NT2/D1 (cell line): ENCODE measurements at regions not wholly inside any gene's neighbourhood (a gene's known extent, or its start where the extent isn't known, plus 50 kb on each side); places are given as distances from the start of the nearest gene placed in this dataset.
A peak's percentile ranks its signal among the peaks of the same experiment; 100 is the strongest.

ENCODE experiments used
- DNase-seq: peaks from one replicate; pipeline ENCODE4 v3.0.0-alpha.2; 2011; ENCODE audit warnings: low read depth, low spot score
- H3K27me3 ChIP-seq: 2 replicates; pipeline ENCODE4 v1.6.0; 2011; ENCODE audit warnings: mild to moderate bottlenecking; ENCODE audit not compliant: insufficient read length, insufficient read depth
- H3K36me3 ChIP-seq: 2 replicates; pipeline ENCODE4 v1.6.1; 2011; ENCODE audit warnings: mild to moderate bottlenecking, low read length, mixed read lengths; ENCODE audit not compliant: insufficient read depth, insufficient read length
- H3K4me1 ChIP-seq: 2 replicates; pipeline ENCODE4 v1.5.1; 2011; ENCODE audit not compliant: insufficient read depth, insufficient read length
- H3K4me3 ChIP-seq: 2 replicates; pipeline ENCODE4 v1.5.1; 2011; ENCODE audit warnings: low read depth; ENCODE audit not compliant: insufficient read length
- H3K9ac ChIP-seq: 2 replicates; pipeline ENCODE4 v1.6.0; 2011; ENCODE audit warnings: low read depth; ENCODE audit not compliant: insufficient read length
- H3K9me3 ChIP-seq: 2 replicates; pipeline ENCODE4 v1.5.1; 2011; ENCODE audit warnings: mild to moderate bottlenecking, low read length; ENCODE audit not compliant: insufficient read depth
- SUZ12 ChIP-seq: IDR thresholded peaks from 2 replicates; pipeline ENCODE4 v1.6.1; 2011; ENCODE audit not compliant: insufficient read length, insufficient read depth; ENCODE audit errors: extremely low read depth
- YY1 ChIP-seq: IDR thresholded peaks from 2 replicates; pipeline ENCODE4 v1.6.1; 2011; ENCODE audit not compliant: insufficient read length, insufficient read depth
- ZNF274 ChIP-seq: IDR thresholded peaks from 2 replicates; pipeline ENCODE4 v1.6.1; 2011; ENCODE audit warnings: mild to moderate bottlenecking, low read depth, low read length

- no peak for TF ChIP-seq ZNF274
- no peak for TF ChIP-seq YY1
- TF ChIP-seq SUZ12, result no peak
- H3K4me1 ChIP-seq, result no peaks in the 10 kb centered on the region
- no peak overlapping the region for H3K4me3 ChIP-seq
- no peak for DNase-seq
- no peaks in the 10 kb centered on the region for H3K36me3 ChIP-seq
- H3K9ac ChIP-seq, result no peak overlapping the region
- H3K9me3 ChIP-seq, result no peaks in the 10 kb centered on the region
- H3K27me3 ChIP-seq, result no peaks in the 10 kb centered on the region
Observed at GRCh38 chr9:103804077-103804735, 289.9 kb upstream of the SMC2 start.

GRCh38 chr9:103809745-103810144 is 284.4 kb upstream of the SMC2 start:
- TF ChIP-seq SUZ12 (no peak), ZNF274 (no peak), YY1 (no peak)
- Histone ChIP-seq H3K9me3 (no peaks in the 10 kb centered on the region), H3K4me3 (no peak overlapping the region), H3K27me3 (no peaks in the 10 kb centered on the region), H3K4me1 (no peaks in the 10 kb centered on the region), H3K9ac (no peak overlapping the region), H3K36me3 (no peaks in the 10 kb centered on the region)
- no peak for DNase-seq

GRCh38 chr9:103811462-103811861 is 282.6 kb upstream of the SMC2 start:
- H3K36me3 ChIP-seq, result no peaks in the 10 kb centered on the region
- no peak overlapping the region for H3K4me3 ChIP-seq
- no peaks in the 10 kb centered on the region for H3K27me3 ChIP-seq
- no peaks in the 10 kb centered on the region for H3K4me1 ChIP-seq
- no peak overlapping the region for H3K9ac ChIP-seq
- 0 out of 2 replicates have a peak, but pooled peaks cover 2% of the 10 kb centered on the region for H3K9me3 ChIP-seq
- TF ChIP-seq ZNF274 (no peak), YY1 (no peak), SUZ12 (no peak)
- DNase-seq, result no peak

- Histone ChIP-seq H3K9me3 (0 out of 2 replicates have a peak, but pooled peaks cover 3% of the 10 kb centered on the region), H3K4me1 (no peaks in the 10 kb centered on the region), H3K27me3 (no peaks in the 10 kb centered on the region), H3K4me3 (no peak overlapping the region), H3K9ac (no peak overlapping the region), H3K36me3 (no peaks in the 10 kb centered on the region)
- no peak for DNase-seq
- TF ChIP-seq ZNF274, result no peak
- no peak for TF ChIP-seq YY1
- TF ChIP-seq SUZ12, result no peak
Observed at GRCh38 chr9:103816146-103816545, 278.0 kb upstream of the SMC2 start.

- peaks cover 8% of the 10 kb centered on the region; the same call in 1 of the 2 replicates for H3K9me3 ChIP-seq
- no peak overlapping the region for H3K4me3 ChIP-seq
- TF ChIP-seq ZNF274 (no peak), YY1 (no peak), SUZ12 (no peak)
- DNase-seq, result no peak
- H3K36me3 ChIP-seq, result no peaks in the 10 kb centered on the region
- H3K9ac ChIP-seq, result no peak overlapping the region
- H3K27me3 ChIP-seq, result no peaks in the 10 kb centered on the region
- no peaks in the 10 kb centered on the region for H3K4me1 ChIP-seq
Observed at GRCh38 chr9:103819936-103820335, 274.2 kb upstream of the SMC2 start.

- H3K9ac ChIP-seq, result no peak overlapping the region
- no peaks in the 10 kb centered on the region for H3K36me3 ChIP-seq
- peaks cover 8% of the 10 kb centered on the region; the same call in 1 of the 2 replicates for H3K9me3 ChIP-seq
- no peak for DNase-seq
- H3K27me3 ChIP-seq, result no peaks in the 10 kb centered on the region
- H3K4me1 ChIP-seq, result no peaks in the 10 kb centered on the region
- TF ChIP-seq SUZ12 (no peak), ZNF274 (no peak), YY1 (no peak)
- no peak overlapping the region for H3K4me3 ChIP-seq
Observed at GRCh38 chr9:103821115-103821514, 273.0 kb upstream of the SMC2 start.

- no peaks in the 10 kb centered on the region for H3K4me1 ChIP-seq
- no peaks in the 10 kb centered on the region for H3K27me3 ChIP-seq
- H3K4me3 ChIP-seq, result no peak overlapping the region
- peak; percentile 40 for DNase-seq
- H3K36me3 ChIP-seq, result no peaks in the 10 kb centered on the region
- TF ChIP-seq YY1, result no peak
- TF ChIP-seq ZNF274, result no peak
- no peak for TF ChIP-seq SUZ12
- no peak overlapping the region for H3K9ac ChIP-seq
- H3K9me3 ChIP-seq, result no peaks in the 10 kb centered on the region
Observed at GRCh38 chr9:103837940-103838339, 256.2 kb upstream of the SMC2 start.
